ENCODE measurements at regions not wholly inside any gene's neighbourhood (a gene's known extent, or its start where the extent isn't known, plus 50 kb on each side); places are given as distances from the start of the nearest gene placed in this dataset.

DNA sequence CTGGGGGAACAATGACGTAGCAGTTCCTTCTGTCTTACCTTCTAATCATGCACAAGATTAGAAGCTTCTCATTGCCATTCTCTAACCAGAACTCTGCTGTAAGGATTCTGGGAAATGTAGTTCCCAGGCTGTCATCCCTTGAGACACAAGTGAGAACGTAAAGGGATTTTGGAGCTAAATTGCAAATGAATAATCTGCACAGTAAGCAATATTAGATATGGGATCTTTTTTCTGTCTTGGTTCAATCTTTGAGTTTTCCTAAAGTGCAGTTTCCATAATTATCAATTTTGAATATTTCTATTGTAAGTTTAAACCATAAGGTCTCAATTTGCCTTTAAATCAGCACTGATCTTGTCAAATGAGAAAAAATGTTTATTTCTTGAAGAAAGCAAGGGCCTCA, 189.7 kb upstream of the PLPPR1 start:
- Histone ChIP-seq H3K4me1 (no peaks in the 10 kb centered on the region), H3K27me3 (no peaks in the 10 kb centered on the region), H3K36me3 (no peaks in the 10 kb centered on the region), H3K27ac (no peak overlapping the region), H3K9me3 (no peaks in the 10 kb centered on the region), H3K4me3 (no peak overlapping the region)
- intact Hi-C loops (cut with DNase I; ENCODE audit: low total_unique reads), result no loop called here
- DNase-seq, result no peak
- WGBS, 5 donors, result 45 to 55% (median 49%) methylated on average over 2 of the region's 2 CpGs
- TF ChIP-seq EP300 (IDR thresholded peaks at IDR 0.05) (no peak), POLR2A (IDR thresholded peaks at IDR 0.05) (no peak), POLR2AphosphoS5 (IDR thresholded peaks at IDR 0.05) (no peak), CTCF (IDR thresholded peaks at IDR 0.05) (no peak)

DNA sequence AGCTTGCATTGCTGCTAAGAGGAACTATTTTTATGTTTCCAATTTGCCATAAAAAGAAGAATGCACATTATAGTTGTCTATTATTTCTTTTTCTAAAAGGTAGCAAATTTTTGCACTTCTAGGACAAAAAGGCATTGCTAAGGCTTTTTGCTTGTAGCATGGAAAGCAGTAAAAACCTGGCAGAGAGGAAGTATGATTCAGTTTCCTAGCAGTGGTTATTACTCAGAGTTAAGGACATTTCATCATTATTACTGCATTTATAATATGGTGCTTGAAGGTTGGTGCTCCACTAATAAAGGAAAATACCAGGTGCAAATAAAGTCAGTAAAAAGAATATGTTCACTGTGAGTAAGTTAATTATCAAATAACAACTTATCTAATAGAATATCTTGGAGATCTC, 179.8 kb upstream of the PLPPR1 start:
- H3K36me3 ChIP-seq, result no peaks in the 10 kb centered on the region

GRCh38 chr9:100852088-100852487, 176.4 kb upstream of the PLPPR1 start:
- Histone ChIP-seq H3K27ac (no peak overlapping the region), H3K27me3 (no peaks in the 10 kb centered on the region), H3K36me3 (no peaks in the 10 kb centered on the region), H3K4me1 (no peaks in the 10 kb centered on the region), H3K9me3 (no peaks in the 10 kb centered on the region), H3K4me3 (no peak overlapping the region)
- 22 to 32% (median 26%) methylated on average over 4 of the region's 4 CpGs for whole genome bisulfite sequencing, 5 donors
- TF ChIP-seq POLR2A (IDR thresholded peaks at IDR 0.05) (no peak), CTCF (IDR thresholded peaks at IDR 0.05) (no peak), POLR2AphosphoS5 (IDR thresholded peaks at IDR 0.05) (no peak), EP300 (IDR thresholded peaks at IDR 0.05) (no peak)
- intact Hi-C loops (cut with DNase I; ENCODE audit: low total_unique reads), result no loop called here
- DNase-seq, result no peak

More for the DNA sequence above, 179.8 kb upstream of the PLPPR1 start:
- no peak for DNase-seq
- H3K27me3 ChIP-seq, result no peaks in the 10 kb centered on the region
- TF ChIP-seq CTCF (IDR thresholded peaks at IDR 0.05), result no peak
- TF ChIP-seq POLR2AphosphoS5 (IDR thresholded peaks at IDR 0.05), result no peak
- TF ChIP-seq EP300 (IDR thresholded peaks at IDR 0.05), result no peak
- TF ChIP-seq POLR2A (IDR thresholded peaks at IDR 0.05), result no peak
- H3K9me3 ChIP-seq, result no peaks in the 10 kb centered on the region
- H3K4me3 ChIP-seq, result no peak overlapping the region
- intact Hi-C loops (cut with DNase I; ENCODE audit: low total_unique reads), result no loop called here
- no peak overlapping the region for H3K27ac ChIP-seq
- no peaks in the 10 kb centered on the region for H3K4me1 ChIP-seq

GRCh38 chr9:100856238-100856637, 172.3 kb upstream of the PLPPR1 start:
- 39 to 49% (median 42%) methylated on average over 3 of the region's 3 CpGs for WGBS, 5 donors
- H3K27me3 ChIP-seq, result no peaks in the 10 kb centered on the region

More at GRCh38 chr9:100856238-100856637, 172.3 kb upstream of the PLPPR1 start:
- H3K27ac ChIP-seq, result no peak overlapping the region
- no peaks in the 10 kb centered on the region for H3K36me3 ChIP-seq
- H3K4me1 ChIP-seq, result no peaks in the 10 kb centered on the region
- TF ChIP-seq CTCF (IDR thresholded peaks at IDR 0.05) (no peak), POLR2A (IDR thresholded peaks at IDR 0.05) (no peak), EP300 (IDR thresholded peaks at IDR 0.05) (no peak), POLR2AphosphoS5 (IDR thresholded peaks at IDR 0.05) (no peak)
- intact Hi-C loops (cut with DNase I; ENCODE audit: low total_unique reads), result no loop called here
- peaks cover 0 to 10% (median 4%) of the 10 kb centered on the region in 4 donors for H3K9me3 ChIP-seq
- no peak overlapping the region for H3K4me3 ChIP-seq
- DNase-seq, result no peak

Measured in stomach (tissue), 8 donors.